H1 (cell line): ENCODE measurements at regions not wholly inside any gene's neighbourhood (a gene's known extent, or its start where the extent isn't known, plus 50 kb on each side); places are given as distances from the start of the nearest gene placed in this dataset.

Source experiments
- CTCF ChIA-PET: fragments of 300-600 bp; sonication (Branson Sonifier 250); formaldehyde crosslinking; loops from one replicate; lab custom pipeline; 2021; ENCODE audit not compliant: partially characterized antibody; lab: Charles Lee
- POLR2A ChIA-PET: fragments of 300-600 bp; sonication (Branson Sonifier 250); formaldehyde crosslinking; loops from one replicate; lab custom pipeline; 2021; ENCODE audit warnings: inconsistent platforms; ENCODE audit not compliant: partially characterized antibody; lab: Charles Lee
- DNase-seq, 2 experiments: peaks; one replicate each; pipeline versions ENCODE4 v3.0.0 to v3.0.0-alpha.2; 2010 to 2022; ENCODE audit warnings: low spot score in 2 of 2, low read depth in 1 of 2, mixed read lengths in 1 of 2
- FAIRE-seq: peaks from 2 replicates; lab custom pipeline; 2011; peaks lifted over from hg19 to GRCh38; lab: Jason Lieb, UNC
- H2AFZ ChIP-seq: 2 replicates; pipeline ENCODE4 v1.8.1; 2012; ENCODE audit warnings: low read length, inconsistent platforms
- H2AK5ac ChIP-seq: 2 replicates; pipeline ENCODE4 v1.6.1; 2013; ENCODE audit warnings: low read depth, low read length
- H2BK120ac ChIP-seq: replicated peaks from 2 replicates; pipeline ENCODE3; 2013; ENCODE audit warnings: low read depth, low read length, inconsistent platforms
- H2BK12ac ChIP-seq: 2 replicates; pipeline ENCODE4 v1.6.1; 2013; ENCODE audit warnings: low read depth, low read length
- H2BK15ac ChIP-seq: 2 replicates; pipeline ENCODE4 v1.6.1; 2013; ENCODE audit warnings: low read length
- H2BK20ac ChIP-seq: 2 replicates; pipeline ENCODE4 v1.6.1; 2013; ENCODE audit warnings: low read length
- H2BK5ac ChIP-seq: 2 replicates; pipeline ENCODE4 v1.6.1; 2013; ENCODE audit warnings: low read depth, low read length
- H3K14ac ChIP-seq: 2 replicates; pipeline ENCODE4 v1.6.1; 2013; ENCODE audit warnings: inconsistent platforms; ENCODE audit not compliant: insufficient read length
- H3K18ac ChIP-seq: 2 replicates; pipeline ENCODE4 v1.6.1; 2013; ENCODE audit warnings: low read length; ENCODE audit errors: extremely low read depth
- H3K23ac ChIP-seq: 2 replicates; pipeline ENCODE4 v1.6.1; 2013; ENCODE audit warnings: inconsistent platforms; ENCODE audit not compliant: insufficient read length
- H3K23me2 ChIP-seq: 2 replicates; pipeline ENCODE4 v1.6.1; 2013; ENCODE audit warnings: low read depth, low read length
- H3K27ac ChIP-seq: 2 replicates; pipeline ENCODE4 v1.6.1; 2011; ENCODE audit warnings: low read depth, low read length, inconsistent platforms
- H3K27me3 ChIP-seq, 4 experiments: replicated peaks in 1 of 4; 1 replicate in 1 of 4; 2 replicates in 3 of 4; pipeline versions ENCODE4 v1.6.1 to v1.8.1; 2011 to 2013; ENCODE audit warnings: low read length in 3 of 4, mild to moderate bottlenecking in 3 of 4, inconsistent platforms in 2 of 4, mixed read lengths in 2 of 4, moderate library complexity in 1 of 4; ENCODE audit not compliant: control insufficient read depth in 3 of 4, insufficient read depth in 3 of 4; ENCODE audit errors: extremely low read depth in 1 of 4
- H3K36me3 ChIP-seq, 4 experiments: 2 replicates each; pipeline versions ENCODE4 v1.6.1 to v1.8.1; 2011 to 2013; ENCODE audit warnings: mild to moderate bottlenecking in 4 of 4, low read length in 3 of 4, moderate library complexity in 2 of 4, control low read depth in 1 of 4, inconsistent platforms in 1 of 4; ENCODE audit not compliant: insufficient read depth in 4 of 4, control insufficient read depth in 2 of 4
- H3K4ac ChIP-seq: replicated peaks from 2 replicates; pipeline ENCODE3; 2013; ENCODE audit warnings: low read length, low read depth, mixed read lengths, inconsistent platforms; ENCODE audit not compliant: insufficient read length
- H3K4me1 ChIP-seq, 4 experiments: replicated peaks in 1 of 4; 1 replicate in 1 of 4; 2 replicates in 3 of 4; pipeline versions ENCODE4 v1.6.1 to v1.8.1; 2011 to 2013; ENCODE audit warnings: low read length in 3 of 4, inconsistent platforms in 2 of 4, mixed read lengths in 1 of 4; ENCODE audit not compliant: insufficient read depth in 4 of 4, control insufficient read depth in 3 of 4
- H3K4me2 ChIP-seq, 2 experiments: 2 replicates each; pipeline versions ENCODE4 v1.6.1 to v1.8.1; 2011 to 2013; ENCODE audit warnings: low read depth in 2 of 2, low read length in 2 of 2, control low read depth in 1 of 2, inconsistent platforms in 1 of 2, mild to moderate bottlenecking in 1 of 2; ENCODE audit not compliant: insufficient read depth in 1 of 2
- H3K4me3 ChIP-seq, 4 experiments: fragments of 200-600, 300-600 bp in 1 of 4; sonication (generic), shearing (Covaris generic), sonication (Bioruptor Twin) in 1 of 4; 2 replicates each; pipeline versions ENCODE4 v1.5.1 to v1.8.1; 2011 to 2016; ENCODE audit warnings: low read length in 4 of 4, low read depth in 3 of 4, control low read depth in 2 of 4, inconsistent platforms in 2 of 4, mild to moderate bottlenecking in 2 of 4, mixed read lengths in 1 of 4, moderate library complexity in 1 of 4; ENCODE audit not compliant: insufficient read depth in 2 of 4; ENCODE audit errors: extremely low read depth in 1 of 4
- H3K56ac ChIP-seq: replicated peaks from 2 replicates; pipeline ENCODE3; 2013; ENCODE audit warnings: low read depth, mild to moderate bottlenecking, mixed read lengths, low read length, inconsistent platforms; ENCODE audit not compliant: insufficient read length
- H3K79me1 ChIP-seq: 2 replicates; pipeline ENCODE4 v1.6.1; 2013; ENCODE audit warnings: low read depth, low read length, control low read depth
- H3K79me2 ChIP-seq, 2 experiments: 2 replicates each; pipeline versions ENCODE4 v1.6.1 to v1.8.1; 2012 to 2013; ENCODE audit warnings: low read length in 2 of 2, mild to moderate bottlenecking in 2 of 2, inconsistent platforms in 1 of 2; ENCODE audit not compliant: insufficient read depth in 2 of 2, control insufficient read depth in 1 of 2
- H3K9ac ChIP-seq, 4 experiments: replicated peaks in 1 of 4; 1 replicate in 1 of 4; 2 replicates in 3 of 4; pipeline versions ENCODE4 v1.6.1 to v1.8.1; 2011 to 2013; ENCODE audit warnings: low read depth in 3 of 4, low read length in 3 of 4, control low read depth in 2 of 4, mild to moderate bottlenecking in 2 of 4, moderate library complexity in 2 of 4, inconsistent platforms in 1 of 4; ENCODE audit errors: extremely low read depth in 1 of 4
- H3K9me3 ChIP-seq, 2 experiments: 2 replicates each; pipeline versions ENCODE4 v1.6.1 to v1.8.1; 2012 to 2013; ENCODE audit warnings: mild to moderate bottlenecking in 2 of 2, moderate library complexity in 2 of 2, control low read depth in 1 of 2, inconsistent platforms in 1 of 2, low read depth in 1 of 2, low read length in 1 of 2, mixed read lengths in 1 of 2; ENCODE audit not compliant: insufficient read depth in 2 of 2
- H4K20me1 ChIP-seq, 2 experiments: replicated peaks in 1 of 2; 2 replicates each; pipeline versions ENCODE3 to v1.8.1; 2011 to 2013; ENCODE audit warnings: inconsistent platforms in 2 of 2, low read length in 2 of 2, mild to moderate bottlenecking in 1 of 2; ENCODE audit not compliant: insufficient read depth in 2 of 2, control insufficient read depth in 1 of 2
- H4K5ac ChIP-seq: 2 replicates; pipeline ENCODE4 v1.6.1; 2013; ENCODE audit warnings: low read length, low read depth, mixed read lengths, inconsistent platforms; ENCODE audit not compliant: insufficient read length
- H4K8ac ChIP-seq: 2 replicates; pipeline ENCODE4 v1.8.0; 2013; ENCODE audit warnings: mild to moderate bottlenecking, moderate library complexity, low read length, inconsistent platforms; ENCODE audit not compliant: insufficient read depth; ENCODE audit errors: extremely low read depth
- H4K91ac ChIP-seq: replicated peaks from 2 replicates; pipeline ENCODE3; 2013; ENCODE audit warnings: low read length, mixed read lengths, inconsistent platforms; ENCODE audit not compliant: insufficient read length
- BRCA1 ChIP-seq: IDR thresholded peaks from 2 replicates; pipeline ENCODE4 v1.6.1; 2012; ENCODE audit warnings: low read depth, low read length, improper control_type of control experiment
- CTCF ChIP-seq, 3 experiments: IDR thresholded peaks; 1 replicate in 2 of 3; 2 replicates in 1 of 3; pipeline versions ENCODE4 v1.5.1 to v1.6.1; 2011; ENCODE audit warnings: low read length in 3 of 3, mild to moderate bottlenecking in 3 of 3, inconsistent platforms in 2 of 3, low read depth in 1 of 3, moderate library complexity in 1 of 3; ENCODE audit not compliant: insufficient read depth in 1 of 3; ENCODE audit errors: control extremely low read depth in 1 of 3
- KDM4A ChIP-seq: IDR thresholded peaks from one replicate; pipeline ENCODE4 v1.7.1; 2012; ENCODE audit warnings: low read depth, mild to moderate bottlenecking, moderate library complexity, low read length, inconsistent platforms; ENCODE audit not compliant: severe bottlenecking
- NANOG ChIP-seq: IDR thresholded peaks from 2 replicates; pipeline ENCODE4 v1.6.1; 2011; ENCODE audit warnings: low read length, low read depth, mild to moderate bottlenecking, inconsistent platforms; ENCODE audit not compliant: insufficient read depth, poor library complexity, severe bottlenecking
- RAD21 ChIP-seq, 2 experiments: IDR thresholded peaks in 1 of 2; conservative IDR thresholded peaks in 1 of 2; 2 replicates each; pipeline ENCODE4 v1.6.1; 2011; ENCODE audit warnings: low read depth in 2 of 2, low read length in 2 of 2, improper control_type of control experiment in 1 of 2, inconsistent platforms in 1 of 2, mild to moderate bottlenecking in 1 of 2, moderate library complexity in 1 of 2
- TEAD4 ChIP-seq: IDR thresholded peaks from 2 replicates; pipeline ENCODE4 v1.6.1; 2012; ENCODE audit warnings: low read depth, low read length, inconsistent platforms, mixed read lengths
- WGBS, 2 experiments: shearing (Covaris generic) in 1 of 2; methylation state at CpG; one replicate each; pipeline versions ENCODE4 v1.1.6 to v1.1.7; 2013 to 2015; ENCODE audit warnings: low lambda C conversion rate in 2 of 2, mixed read lengths in 2 of 2, inconsistent platforms in 1 of 2, low coverage in 1 of 2, missing lambda C conversion rate in 1 of 2; ENCODE audit not compliant: insufficient replicate concordance in 2 of 2, insufficient coverage in 1 of 2, insufficient read length in 1 of 2; ENCODE audit errors: extremely low coverage in 1 of 2, missing lambda C conversion rate in 1 of 2; 5-methylcytosine and 5-hydroxymethylcytosine counted together

- Histone ChIP-seq H4K5ac (no peak overlapping the region), H3K27ac (no peak overlapping the region), H2BK20ac (no peak overlapping the region), H3K23me2 (no peaks in the 10 kb centered on the region), H2BK5ac (no peak overlapping the region), H4K8ac (no peak overlapping the region), H3K23ac (no peak overlapping the region), H2BK12ac (no peak overlapping the region), H3K79me1 (no peaks in the 10 kb centered on the region), H3K56ac (no peak overlapping the region), H3K4me2 (no peak overlapping the region), H3K4ac (no peak overlapping the region), H3K79me2 (no peaks in the 10 kb centered on the region), H3K14ac (no peak overlapping the region), H4K20me1 (no peaks in the 10 kb centered on the region), H2BK15ac (no peak overlapping the region), H4K91ac (no peak overlapping the region), H3K9me3 (0 out of 4 replicates have a peak, but pooled peaks cover 0 to 4% of the 10 kb centered on the region in 2 experiments), H3K9ac (no peak overlapping the region), H3K4me3 (no peak overlapping the region), H3K27me3 (no peaks in the 10 kb centered on the region), H2AK5ac (no peak overlapping the region), H3K4me1 (no peaks in the 10 kb centered on the region), H2BK120ac (no peak overlapping the region), H3K18ac (no peak overlapping the region), H2AFZ (no peak overlapping the region), H3K36me3 (no peaks in the 10 kb centered on the region)
- FAIRE-seq (no peak), DNase-seq (no peak)
- ChIA-PET CTCF (interaction anchor here (0.7 to 3.5 kb wide), 11 partner anchors 10 to 486 kb away, joined by 3 to 14 read pairs (median 4); no protein-coding TSS in a partner anchor), POLR2A (no interaction called here)
- 100% methylated on average over 2 of the region's 2 CpGs; no CpG with 5 or more reads in 1 of the 2 experiments for WGBS, 2 experiments
- TF ChIP-seq KDM4A, result no peak
- TF ChIP-seq NANOG, result no peak
- TF ChIP-seq TEAD4, result peak; percentile 29; the same call in 1 of the 2 replicates
- peak; percentile 30 to 43 for TF ChIP-seq RAD21 (IDR thresholded peaks at IDR 0.05 in 1 of 2, conservative IDR thresholded peaks at IDR 0.05 in 1 of 2; ENCODE audit: low read depth in 2 of 2, low read length in 2 of 2)
- TF ChIP-seq BRCA1, result no peak
- TF ChIP-seq CTCF (IDR thresholded peaks at IDR 0.05; ENCODE audit: control extremely low read depth in 1 of 3, insufficient read depth in 1 of 3, low read depth in 1 of 3, low read length in 3 of 3), result peak; percentile 29 to 58 (median 32)
Observed at GRCh38 chr3:19688767-19689166, 245.2 kb downstream of the EFHB start.
